ENCODE measurements at regions not wholly inside any gene's neighbourhood (a gene's known extent, or its start where the extent isn't known, plus 50 kb on each side); places are given as distances from the start of the nearest gene placed in this dataset.
"Not testable (repeated sequence)": the region's sequence is repeated elsewhere in the genome, so short reads cannot be mapped to it uniquely, and the experiment has no call there.

GRCh38 chr12:114073076-114073475, 107.0 kb upstream of the RBM19 start:
- Histone ChIP-seq H3K36me3 (no peaks in the 10 kb centered on the region), H3K4me1 (no peaks in the 10 kb centered on the region), H3K27ac (no peak overlapping the region), H3K4me3 (no peak overlapping the region), H3K9me3 (no peaks in the 10 kb centered on the region), H3K27me3 (peaks cover 13% of the 10 kb centered on the region)
- TF ChIP-seq POLR2AphosphoS5 (IDR thresholded peaks at IDR 0.05) (no peak), EP300 (IDR thresholded peaks at IDR 0.05) (no peak), POLR2A (IDR thresholded peaks at IDR 0.05) (no peak)
- TF ChIP-seq, protein P1, sequence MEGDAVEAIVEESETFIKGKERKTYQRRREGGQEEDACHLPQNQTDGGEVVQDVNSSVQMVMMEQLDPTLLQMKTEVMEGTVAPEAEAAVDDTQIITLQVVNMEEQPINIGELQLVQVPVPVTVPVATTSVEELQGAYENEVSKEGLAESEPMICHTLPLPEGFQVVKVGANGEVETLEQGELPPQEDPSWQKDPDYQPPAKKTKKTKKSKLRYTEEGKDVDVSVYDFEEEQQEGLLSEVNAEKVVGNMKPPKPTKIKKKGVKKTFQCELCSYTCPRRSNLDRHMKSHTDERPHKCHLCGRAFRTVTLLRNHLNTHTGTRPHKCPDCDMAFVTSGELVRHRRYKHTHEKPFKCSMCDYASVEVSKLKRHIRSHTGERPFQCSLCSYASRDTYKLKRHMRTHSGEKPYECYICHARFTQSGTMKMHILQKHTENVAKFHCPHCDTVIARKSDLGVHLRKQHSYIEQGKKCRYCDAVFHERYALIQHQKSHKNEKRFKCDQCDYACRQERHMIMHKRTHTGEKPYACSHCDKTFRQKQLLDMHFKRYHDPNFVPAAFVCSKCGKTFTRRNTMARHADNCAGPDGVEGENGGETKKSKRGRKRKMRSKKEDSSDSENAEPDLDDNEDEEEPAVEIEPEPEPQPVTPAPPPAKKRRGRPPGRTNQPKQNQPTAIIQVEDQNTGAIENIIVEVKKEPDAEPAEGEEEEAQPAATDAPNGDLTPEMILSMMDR (IDR thresholded peaks at IDR 0.05) = no peak
- no peak for ATAC-seq
- WGBS, 2 donors (ENCODE audit: low coverage in 1 of 2) = 63 to 92% methylated on average over 2 to 3 of the region's 3 CpGs

- Histone ChIP-seq H3K27ac (no peak overlapping the region), H3K9me3 (no peaks in the 10 kb centered on the region), H3K36me3 (no peaks in the 10 kb centered on the region), H3K4me1 (no peaks in the 10 kb centered on the region), H3K4me3 (no peak overlapping the region), H3K27me3 (peaks cover 13% of the 10 kb centered on the region)
- no peak for ATAC-seq
- 75 to 100% methylated on average over 1 to 2 of the region's 2 CpGs for WGBS, 2 donors (ENCODE audit: low coverage in 1 of 2)
- TF ChIP-seq POLR2A (IDR thresholded peaks at IDR 0.05) = no peak
- no peak for TF ChIP-seq POLR2AphosphoS5 (IDR thresholded peaks at IDR 0.05)
- TF ChIP-seq EP300 (IDR thresholded peaks at IDR 0.05) = no peak
- TF ChIP-seq, protein P1 (IDR thresholded peaks at IDR 0.05) = no peak
Observed at GRCh38 chr12:114069507-114069906, 103.4 kb upstream of the RBM19 start.

GRCh38 chr12:114064497-114064896, 98.4 kb upstream of the RBM19 start:
- Histone ChIP-seq H3K4me3 (no peak overlapping the region), H3K27ac (no peak overlapping the region), H3K27me3 (no peaks in the 10 kb centered on the region), H3K4me1 (no peaks in the 10 kb centered on the region), H3K9me3 (peaks cover 0 to 23% (median 0%) of the 10 kb centered on the region in 3 donors), H3K36me3 (no peaks in the 10 kb centered on the region)
- WGBS, 2 donors (ENCODE audit: low coverage in 1 of 2) = 72 to 79% methylated on average over 2 of the region's 4 CpGs
- no peak for ATAC-seq
- TF ChIP-seq POLR2A (IDR thresholded peaks at IDR 0.05) (no peak), POLR2AphosphoS5 (IDR thresholded peaks at IDR 0.05) (no peak), EP300 (IDR thresholded peaks at IDR 0.05) (no peak)
- TF ChIP-seq, protein P1 (IDR thresholded peaks at IDR 0.05) = no peak

GRCh38 chr12:114064034-114064433, 97.9 kb upstream of the RBM19 start:
- H3K27me3 ChIP-seq, ATAC-seq, H3K4me1 ChIP-seq, H3K27ac ChIP-seq, H3K4me3 ChIP-seq, H3K36me3 ChIP-seq: not testable (repeated sequence)
- 49 to 64% methylated on average over 2 to 3 of the region's 8 CpGs for WGBS, 2 donors (ENCODE audit: low coverage in 1 of 2)
- H3K9me3 ChIP-seq = peaks cover 0 to 24% (median 0%) of the 10 kb centered on the region in 3 donors

- Histone ChIP-seq H3K4me3 (no peak overlapping the region), H3K36me3 (no peaks in the 10 kb centered on the region), H3K9me3 (peaks cover 0 to 24% (median 0%) of the 10 kb centered on the region in 3 donors), H3K27me3 (no peaks in the 10 kb centered on the region), H3K4me1 (no peaks in the 10 kb centered on the region), H3K27ac (no peak overlapping the region)
- WGBS, 2 donors (ENCODE audit: low coverage in 1 of 2) = 91 to 100% methylated on average over 2 to 3 of the region's 3 CpGs
- TF ChIP-seq POLR2A (IDR thresholded peaks at IDR 0.05) (no peak), EP300 (IDR thresholded peaks at IDR 0.05) (no peak), POLR2AphosphoS5 (IDR thresholded peaks at IDR 0.05) (no peak)
- TF ChIP-seq, protein P1 (IDR thresholded peaks at IDR 0.05) = no peak
- ATAC-seq = no peak
Observed at GRCh38 chr12:114063435-114063834, 97.3 kb upstream of the RBM19 start.

GRCh38 chr12:114056351-114056750, 90.2 kb upstream of the RBM19 start:
- ATAC-seq = not testable (repeated sequence)

More at GRCh38 chr12:114056351-114056750, 90.2 kb upstream of the RBM19 start:
- not testable (repeated sequence) for H3K4me1 ChIP-seq, H3K27ac ChIP-seq, H3K4me3 ChIP-seq, H3K27me3 ChIP-seq, H3K36me3 ChIP-seq
- 86 to 100% methylated on average over 1 to 8 of the region's 8 CpGs for WGBS, 2 donors (ENCODE audit: low coverage in 1 of 2)
- H3K9me3 ChIP-seq = peaks cover 0 to 18% (median 0%) of the 10 kb centered on the region in 3 donors

Data from gastroesophageal sphincter (tissue), 4 donors.